Suprapubic skin (tissue), 4 donors: ENCODE measurements at regions not wholly inside any gene's neighbourhood (a gene's known extent, or its start where the extent isn't known, plus 50 kb on each side); places are given as distances from the start of the nearest gene placed in this dataset.
"Not testable (repeated sequence)": the region's sequence is repeated elsewhere in the genome, so short reads cannot be mapped to it uniquely, and the experiment has no call there.

Source experiments
- DNase-seq, 2 donors: peaks; one replicate each; pipeline ENCODE4 v3.0.0-alpha.2; 2019; ENCODE audit warnings: low spot score in 2 of 2
- H3K27ac ChIP-seq: fragments of 200-600 bp; sonication (generic); one replicate; pipeline ENCODE4 v1.5.1; 2019
- H3K27me3 ChIP-seq: fragments of 200-600 bp; sonication (generic); one replicate; pipeline ENCODE4 v1.5.1; 2019
- H3K36me3 ChIP-seq: fragments of 200-600 bp; sonication (generic); one replicate; pipeline ENCODE4 v1.5.1; 2019
- H3K4me1 ChIP-seq: fragments of 200-600 bp; sonication (generic); one replicate; pipeline ENCODE4 v1.5.1; 2019
- H3K4me3 ChIP-seq: fragments of 200-600 bp; sonication (generic); one replicate; pipeline ENCODE4 v1.5.1; 2019; ENCODE audit warnings: mild to moderate bottlenecking
- H3K9me3 ChIP-seq: fragments of 200-600 bp; sonication (generic); one replicate; pipeline ENCODE4 v1.5.1; 2019
- EP300 ChIP-seq: sonication (generic); formaldehyde crosslinking; IDR thresholded peaks from one replicate; pipeline ENCODE4 v1.6.1; 2017; ENCODE audit warnings: antibody characterized with exemption
- POLR2A ChIP-seq, 2 donors: fragments of 450-650 bp; IDR thresholded peaks; one replicate each; pipeline ENCODE4 v1.6.1; 2017; ENCODE audit warnings: antibody characterized with exemption in 2 of 2, mild to moderate bottlenecking in 2 of 2, moderate library complexity in 2 of 2
- POLR2AphosphoS5 ChIP-seq, 3 donors: sonication (generic); formaldehyde crosslinking; IDR thresholded peaks; one replicate each; pipeline ENCODE4 v1.6.1; 2017; ENCODE audit warnings: antibody characterized with exemption in 3 of 3
- WGBS: methylation state at CpG from one replicate; pipeline ENCODE4 v1.1.5; 2018; 5-methylcytosine and 5-hydroxymethylcytosine counted together
- TF ChIP-seq, protein P1 (sequence below), 2 donors: fragments of 200-600 bp in 1 of 2; fragments of 450-650 bp in 1 of 2; sonication (generic) in 1 of 2; IDR thresholded peaks; one replicate each; pipeline ENCODE4 v1.5.1; 2016 to 2019; ENCODE audit warnings: antibody characterized with exemption in 2 of 2, mild to moderate bottlenecking in 1 of 2, moderate library complexity in 1 of 2

DNA sequence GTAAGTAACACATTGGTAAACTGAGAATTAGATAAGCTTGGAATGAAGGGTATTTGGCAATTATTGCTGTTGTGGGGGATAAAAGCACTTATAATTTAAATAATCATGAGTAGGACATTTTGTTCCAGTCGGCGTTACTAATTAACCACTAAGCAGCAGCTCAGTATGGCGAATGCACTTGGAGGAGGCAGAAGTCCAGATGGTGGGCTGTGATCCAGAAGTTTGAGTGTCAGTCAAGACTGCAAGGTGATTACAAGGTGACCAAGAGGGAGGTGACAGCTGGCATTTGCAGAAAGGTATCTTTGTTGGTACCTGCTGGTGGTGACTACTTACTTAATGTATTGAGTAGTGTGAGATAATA lies 643.6 kb upstream of the FAM98A start:
- no peak overlapping the region for H3K4me3 ChIP-seq
- no peak for TF ChIP-seq POLR2AphosphoS5 (IDR thresholded peaks at IDR 0.05)
- no peak for TF ChIP-seq EP300
- H3K4me1 ChIP-seq = no peaks in the 10 kb centered on the region
- DNase-seq = no peak
- no peaks in the 10 kb centered on the region for H3K9me3 ChIP-seq
- H3K27ac ChIP-seq = no peak overlapping the region
- WGBS = 36% methylated on average over 3 of the region's 3 CpGs
- no peaks in the 10 kb centered on the region for H3K27me3 ChIP-seq
- no peaks in the 10 kb centered on the region for H3K36me3 ChIP-seq

- DNase-seq = no peak
- Histone ChIP-seq H3K36me3 (no peaks in the 10 kb centered on the region), H3K27me3 (no peaks in the 10 kb centered on the region), H3K4me3 (no peak overlapping the region), H3K4me1 (no peaks in the 10 kb centered on the region), H3K27ac (no peak overlapping the region), H3K9me3 (no peaks in the 10 kb centered on the region)
- 72% methylated on average over 6 of the region's 6 CpGs for whole genome bisulfite sequencing
- TF ChIP-seq, protein P1, sequence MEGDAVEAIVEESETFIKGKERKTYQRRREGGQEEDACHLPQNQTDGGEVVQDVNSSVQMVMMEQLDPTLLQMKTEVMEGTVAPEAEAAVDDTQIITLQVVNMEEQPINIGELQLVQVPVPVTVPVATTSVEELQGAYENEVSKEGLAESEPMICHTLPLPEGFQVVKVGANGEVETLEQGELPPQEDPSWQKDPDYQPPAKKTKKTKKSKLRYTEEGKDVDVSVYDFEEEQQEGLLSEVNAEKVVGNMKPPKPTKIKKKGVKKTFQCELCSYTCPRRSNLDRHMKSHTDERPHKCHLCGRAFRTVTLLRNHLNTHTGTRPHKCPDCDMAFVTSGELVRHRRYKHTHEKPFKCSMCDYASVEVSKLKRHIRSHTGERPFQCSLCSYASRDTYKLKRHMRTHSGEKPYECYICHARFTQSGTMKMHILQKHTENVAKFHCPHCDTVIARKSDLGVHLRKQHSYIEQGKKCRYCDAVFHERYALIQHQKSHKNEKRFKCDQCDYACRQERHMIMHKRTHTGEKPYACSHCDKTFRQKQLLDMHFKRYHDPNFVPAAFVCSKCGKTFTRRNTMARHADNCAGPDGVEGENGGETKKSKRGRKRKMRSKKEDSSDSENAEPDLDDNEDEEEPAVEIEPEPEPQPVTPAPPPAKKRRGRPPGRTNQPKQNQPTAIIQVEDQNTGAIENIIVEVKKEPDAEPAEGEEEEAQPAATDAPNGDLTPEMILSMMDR (IDR thresholded peaks at IDR 0.05) = no peak
- TF ChIP-seq POLR2A (IDR thresholded peaks at IDR 0.05) = no peak
- no peak for TF ChIP-seq POLR2AphosphoS5 (IDR thresholded peaks at IDR 0.05)
- no peak for TF ChIP-seq EP300
Measured at GRCh38 chr2:34241905-34242762, 643.0 kb upstream of the FAM98A start.

DNA sequence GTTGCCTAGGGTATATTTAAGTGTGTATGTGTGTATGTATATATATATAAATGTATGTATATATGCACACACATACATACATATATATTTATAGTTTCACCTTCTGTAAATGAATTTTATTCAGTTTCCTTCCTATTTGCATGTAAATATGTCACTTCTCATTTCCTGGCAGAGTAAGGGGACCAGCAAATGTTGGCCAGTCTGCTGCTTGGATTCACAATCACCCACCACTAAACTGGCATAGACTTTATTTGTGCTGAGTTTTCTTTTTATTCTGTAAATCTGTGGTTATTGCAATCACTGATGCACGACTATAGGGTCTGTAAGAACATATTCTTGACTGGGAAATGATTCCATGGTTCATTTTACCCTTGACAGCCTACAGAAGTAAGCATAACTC lies 640.4 kb upstream of the FAM98A start:
- Histone ChIP-seq H3K27ac (no peak overlapping the region), H3K4me1 (no peaks in the 10 kb centered on the region), H3K9me3 (no peaks in the 10 kb centered on the region), H3K27me3 (no peaks in the 10 kb centered on the region), H3K4me3 (no peak overlapping the region), H3K36me3 (no peaks in the 10 kb centered on the region)
- DNase-seq = no peak
- WGBS = 60% methylated on average over 1 of the region's 1 CpG
- TF ChIP-seq, protein P1 (IDR thresholded peaks at IDR 0.05) = no peak
- no peak for TF ChIP-seq POLR2AphosphoS5 (IDR thresholded peaks at IDR 0.05)
- no peak for TF ChIP-seq POLR2A (IDR thresholded peaks at IDR 0.05)
- TF ChIP-seq EP300 = no peak

- no peak overlapping the region for H3K4me3 ChIP-seq
- H3K9me3 ChIP-seq = no peaks in the 10 kb centered on the region
- no peak for TF ChIP-seq POLR2AphosphoS5 (IDR thresholded peaks at IDR 0.05)
- H3K4me1 ChIP-seq = no peaks in the 10 kb centered on the region
- WGBS = 83% methylated on average over 3 of the region's 3 CpGs
- no peaks in the 10 kb centered on the region for H3K36me3 ChIP-seq
- H3K27me3 ChIP-seq = no peaks in the 10 kb centered on the region
- H3K27ac ChIP-seq = no peak overlapping the region
- DNase-seq = no peak
Measured at GRCh38 chr2:34234823-34235222, 635.7 kb upstream of the FAM98A start.

DNA sequence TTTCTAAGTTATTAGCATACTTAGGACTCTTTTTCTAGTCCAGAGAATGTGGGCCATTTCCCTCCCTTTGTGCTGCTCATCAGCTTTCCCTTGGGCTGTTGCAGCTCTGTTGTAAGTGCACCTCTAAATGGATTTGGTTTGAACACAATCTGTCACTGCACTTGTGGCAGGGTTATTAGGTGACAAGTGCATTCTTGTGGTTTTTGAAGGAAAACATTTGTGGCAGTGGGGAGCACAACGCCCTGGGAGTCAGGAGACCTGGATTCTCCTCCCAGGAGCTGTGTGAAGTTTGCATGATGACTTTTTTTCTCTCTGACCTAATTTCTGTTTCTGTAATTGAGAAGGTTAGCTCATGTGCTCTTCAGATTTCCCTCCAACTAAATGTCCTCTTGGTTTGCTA lies 630.9 kb upstream of the FAM98A start:
- DNase-seq = no peak
- Histone ChIP-seq H3K27ac (no peak overlapping the region), H3K27me3 (no peaks in the 10 kb centered on the region), H3K4me3 (no peak overlapping the region), H3K4me1 (no peaks in the 10 kb centered on the region), H3K36me3 (no peaks in the 10 kb centered on the region), H3K9me3 (no peaks in the 10 kb centered on the region)
- TF ChIP-seq EP300 = no peak
- 42% methylated on average over 1 of the region's 1 CpG for WGBS

GRCh38 chr2:34215174-34215573 lies 616.1 kb upstream of the FAM98A start:
- 89% methylated on average over 4 of the region's 4 CpGs for WGBS
- H3K4me3 ChIP-seq = no peak overlapping the region
- peaks cover 7% of the 10 kb centered on the region for H3K9me3 ChIP-seq
- TF ChIP-seq EP300 = no peak
- no peak for TF ChIP-seq POLR2A (IDR thresholded peaks at IDR 0.05)
- TF ChIP-seq, protein P1 (IDR thresholded peaks at IDR 0.05) = no peak
- TF ChIP-seq POLR2AphosphoS5 (IDR thresholded peaks at IDR 0.05) = no peak
- no peaks in the 10 kb centered on the region for H3K27me3 ChIP-seq
- no peaks in the 10 kb centered on the region for H3K36me3 ChIP-seq
- no peak overlapping the region for H3K27ac ChIP-seq
- no peak for DNase-seq
- H3K4me1 ChIP-seq = no peaks in the 10 kb centered on the region

DNA sequence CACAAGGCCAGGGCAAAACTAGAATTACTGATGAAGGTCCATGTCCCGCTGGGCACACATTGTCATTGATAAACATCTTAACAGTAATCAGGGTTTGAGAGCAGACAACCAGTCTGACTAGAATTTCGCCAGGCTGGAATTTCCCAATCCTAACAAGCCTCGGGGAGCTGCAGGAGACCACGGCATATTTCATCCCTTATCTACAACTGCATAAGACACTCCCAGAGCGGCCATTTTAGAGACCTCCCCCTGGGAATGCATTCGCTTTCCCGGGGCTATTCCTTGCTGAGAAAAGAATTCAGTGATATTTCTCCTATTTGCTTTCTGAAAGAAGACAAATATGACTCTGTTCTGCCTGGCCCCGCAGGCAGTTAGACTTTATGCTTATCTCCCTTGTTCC lies 611.3 kb upstream of the FAM98A start:
- H3K27ac ChIP-seq, H3K4me1 ChIP-seq, DNase-seq, H3K36me3 ChIP-seq, H3K4me3 ChIP-seq, H3K27me3 ChIP-seq: not testable (repeated sequence)
- peaks cover 19% of the 10 kb centered on the region for H3K9me3 ChIP-seq
- 92% methylated on average over 8 of the region's 8 CpGs for WGBS
